ENCODE measurements at regions not wholly inside any gene's neighbourhood (a gene's known extent, or its start where the extent isn't known, plus 50 kb on each side); places are given as distances from the start of the nearest gene placed in this dataset.

DNA sequence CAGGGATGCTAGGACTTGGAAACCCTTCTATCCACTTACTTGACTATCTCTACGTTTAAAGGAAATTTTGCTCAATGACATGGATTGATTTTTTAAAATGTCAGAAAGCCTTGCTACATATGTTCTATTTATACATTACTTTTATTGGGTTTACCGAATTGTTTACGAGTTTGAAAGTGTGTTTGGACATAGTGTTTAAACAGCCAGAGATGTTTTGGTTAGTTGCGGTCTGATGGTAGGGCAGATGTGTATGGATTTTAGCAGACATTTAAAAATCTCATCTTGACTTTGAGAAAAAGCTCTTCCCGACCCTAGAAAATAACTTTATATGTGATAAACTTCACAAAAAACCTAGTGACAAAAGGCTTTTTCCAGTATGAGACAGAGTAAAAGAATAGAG, 513.7 kb downstream of the PLA2G4A start:
- intact Hi-C loops (cut with micrococcal nuclease; ENCODE audit: unreplicated experiment) = no loop called here
- no peak overlapping the region for H3K27ac ChIP-seq
- no peak overlapping the region for H3K4me3 ChIP-seq
- DNase-seq = no peak
- H3F3A ChIP-seq (ENCODE audit: insufficient read depth, low read depth) = no peaks in the 10 kb centered on the region
- ChIA-PET CTCF (no interaction called here), POLR2A (ENCODE audit: unreplicated experiment) (no interaction called here)
- no peaks in the 10 kb centered on the region; the same call in 1 of the 2 replicates for H4K20me1 ChIP-seq (ENCODE audit: insufficient read depth)
- TF ChIP-seq, protein P1, sequence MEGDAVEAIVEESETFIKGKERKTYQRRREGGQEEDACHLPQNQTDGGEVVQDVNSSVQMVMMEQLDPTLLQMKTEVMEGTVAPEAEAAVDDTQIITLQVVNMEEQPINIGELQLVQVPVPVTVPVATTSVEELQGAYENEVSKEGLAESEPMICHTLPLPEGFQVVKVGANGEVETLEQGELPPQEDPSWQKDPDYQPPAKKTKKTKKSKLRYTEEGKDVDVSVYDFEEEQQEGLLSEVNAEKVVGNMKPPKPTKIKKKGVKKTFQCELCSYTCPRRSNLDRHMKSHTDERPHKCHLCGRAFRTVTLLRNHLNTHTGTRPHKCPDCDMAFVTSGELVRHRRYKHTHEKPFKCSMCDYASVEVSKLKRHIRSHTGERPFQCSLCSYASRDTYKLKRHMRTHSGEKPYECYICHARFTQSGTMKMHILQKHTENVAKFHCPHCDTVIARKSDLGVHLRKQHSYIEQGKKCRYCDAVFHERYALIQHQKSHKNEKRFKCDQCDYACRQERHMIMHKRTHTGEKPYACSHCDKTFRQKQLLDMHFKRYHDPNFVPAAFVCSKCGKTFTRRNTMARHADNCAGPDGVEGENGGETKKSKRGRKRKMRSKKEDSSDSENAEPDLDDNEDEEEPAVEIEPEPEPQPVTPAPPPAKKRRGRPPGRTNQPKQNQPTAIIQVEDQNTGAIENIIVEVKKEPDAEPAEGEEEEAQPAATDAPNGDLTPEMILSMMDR (conservative IDR thresholded peaks at IDR 0.05) = no peak
- no peak for TF ChIP-seq EZH2 (IDR thresholded peaks at IDR 0.05; ENCODE audit: low read depth)
- no peaks in the 10 kb centered on the region for H3K79me2 ChIP-seq (ENCODE audit: low read depth)
- H3K9me2 ChIP-seq (ENCODE audit: insufficient read depth) = no peaks in the 10 kb centered on the region; the same call in 1 of the 2 replicates
- no peaks in the 10 kb centered on the region for H3K36me3 ChIP-seq (ENCODE audit: low read depth)
- H2AFZ ChIP-seq = no peak overlapping the region
- no peaks in the 10 kb centered on the region for H3K4me1 ChIP-seq (replicated peaks; ENCODE audit: insufficient read depth)
- no peak overlapping the region for H3K4me2 ChIP-seq
- no peaks in the 10 kb centered on the region for H3K9me3 ChIP-seq (ENCODE audit: insufficient read depth, low read depth)
- no peaks in the 10 kb centered on the region for H3K27me3 ChIP-seq (ENCODE audit: insufficient read depth, low read depth)
- BruUV-seq (replicated peaks) = no TSS peak

DNA sequence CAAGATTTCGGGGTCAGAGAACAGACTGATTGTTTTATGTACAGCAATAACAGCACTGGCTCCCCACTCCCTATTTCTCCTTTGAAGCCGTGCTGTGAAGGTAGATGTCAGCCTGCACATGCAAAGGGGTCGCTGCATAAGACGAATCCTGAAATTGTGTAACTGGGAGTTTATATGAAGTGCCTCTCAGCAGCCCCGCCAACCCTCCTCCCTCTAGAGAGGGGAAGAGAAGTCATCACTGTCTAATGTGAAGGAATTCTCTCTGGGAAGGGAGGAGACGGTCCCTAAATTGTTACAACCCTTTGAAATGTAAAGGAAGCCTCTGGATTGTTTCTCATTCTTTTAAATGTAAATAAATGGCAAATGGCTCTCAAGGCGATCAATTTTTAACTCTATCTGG, 545.3 kb downstream of the PLA2G4A start:
- POLR2A ChIA-PET (ENCODE audit: unreplicated experiment) = no interaction called here
- Histone ChIP-seq H3K27ac (no peak overlapping the region), H3K36me3 (ENCODE audit: low read depth) (no peaks in the 10 kb centered on the region), H4K20me1 (ENCODE audit: insufficient read depth) (no peaks in the 10 kb centered on the region), H3K9me2 (ENCODE audit: insufficient read depth) (no peaks in the 10 kb centered on the region), H2AFZ (no peak overlapping the region), H3K79me2 (ENCODE audit: low read depth) (no peaks in the 10 kb centered on the region), H3F3A (ENCODE audit: insufficient read depth, low read depth) (no peaks in the 10 kb centered on the region), H3K4me2 (no peak overlapping the region), H3K4me1 (replicated peaks; ENCODE audit: insufficient read depth) (no peaks in the 10 kb centered on the region), H3K9me3 (ENCODE audit: insufficient read depth, low read depth) (no peaks in the 10 kb centered on the region), H3K4me3 (no peak overlapping the region), H3K27me3 (ENCODE audit: insufficient read depth, low read depth) (no peaks in the 10 kb centered on the region)
- no peak for DNase-seq
- TF ChIP-seq, protein P1 (conservative IDR thresholded peaks at IDR 0.05) = no peak
- no peak for TF ChIP-seq EZH2 (IDR thresholded peaks at IDR 0.05; ENCODE audit: low read depth)
- intact Hi-C loops (cut with micrococcal nuclease; ENCODE audit: unreplicated experiment) = no loop called here
- no TSS peak for BruUV-seq (replicated peaks)
- CTCF ChIA-PET = no interaction called here

DNA sequence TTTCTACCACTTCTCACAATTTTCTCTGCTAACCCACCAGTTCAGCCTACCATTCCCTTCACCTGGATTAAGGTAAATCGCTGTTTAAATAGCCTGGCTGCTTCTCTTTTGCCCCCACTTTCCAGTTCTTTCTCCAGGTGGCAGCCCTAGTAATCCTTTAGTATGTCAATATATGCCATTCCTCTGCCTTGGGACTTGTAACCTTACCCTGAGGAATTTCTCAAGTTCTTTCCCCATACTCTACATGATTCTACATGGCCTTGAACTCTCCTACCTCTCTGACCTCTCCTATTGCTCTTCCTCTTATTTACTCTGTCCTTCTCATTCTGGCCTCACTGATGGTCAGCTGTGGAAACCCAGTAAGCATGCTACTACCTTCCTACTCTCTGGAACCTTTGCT, 546.0 kb downstream of the PLA2G4A start:
- ChIA-PET CTCF (no interaction called here), POLR2A (ENCODE audit: unreplicated experiment) (no interaction called here)
- no peaks in the 10 kb centered on the region for H3K27me3 ChIP-seq (ENCODE audit: insufficient read depth, low read depth)
- no peak overlapping the region for H3K4me3 ChIP-seq
- no peak overlapping the region for H3K27ac ChIP-seq
- intact Hi-C loops (cut with micrococcal nuclease; ENCODE audit: unreplicated experiment) = no loop called here
- no peak for TF ChIP-seq EZH2 (IDR thresholded peaks at IDR 0.05; ENCODE audit: low read depth)
- TF ChIP-seq, protein P1 (conservative IDR thresholded peaks at IDR 0.05) = no peak
- no peaks in the 10 kb centered on the region for H3F3A ChIP-seq (ENCODE audit: insufficient read depth, low read depth)
- H4K20me1 ChIP-seq (ENCODE audit: insufficient read depth) = no peaks in the 10 kb centered on the region
- H3K36me3 ChIP-seq (ENCODE audit: low read depth) = no peaks in the 10 kb centered on the region
- BruUV-seq (replicated peaks) = no TSS peak
- H3K4me1 ChIP-seq (replicated peaks; ENCODE audit: insufficient read depth) = no peaks in the 10 kb centered on the region
- H3K9me2 ChIP-seq (ENCODE audit: insufficient read depth) = no peaks in the 10 kb centered on the region
- H3K79me2 ChIP-seq (ENCODE audit: low read depth) = no peaks in the 10 kb centered on the region
- H3K4me2 ChIP-seq = no peak overlapping the region
- H2AFZ ChIP-seq = no peak overlapping the region
- no peaks in the 10 kb centered on the region for H3K9me3 ChIP-seq (ENCODE audit: insufficient read depth, low read depth)
- DNase-seq = no peak

All from PC-9 (cell line).